Ishikawa (cell line): ENCODE measurements at regions not wholly inside any gene's neighbourhood (a gene's known extent, or its start where the extent isn't known, plus 50 kb on each side); places are given as distances from the start of the nearest gene placed in this dataset.
A peak's percentile ranks its signal among the peaks of the same experiment; 100 is the strongest.

Experiments
- CEBPB ChIP-seq: IDR thresholded peaks from 2 replicates; pipeline ENCODE4 v1.6.1; 2012
- CREB1 ChIP-seq: IDR thresholded peaks from 2 replicates; pipeline ENCODE4 v1.6.1; 2012; ENCODE audit warnings: low read depth
- EGR1 ChIP-seq: IDR thresholded peaks from 2 replicates; pipeline ENCODE4 v1.6.1; 2012
- EP300 ChIP-seq: IDR thresholded peaks from 2 replicates; pipeline ENCODE4 v1.6.1; 2012; ENCODE audit warnings: borderline replicate concordance
- FOXM1 ChIP-seq: IDR thresholded peaks from 2 replicates; pipeline ENCODE4 v1.6.1; 2012; ENCODE audit warnings: low read depth, borderline replicate concordance
- NFIC ChIP-seq: IDR thresholded peaks from 2 replicates; pipeline ENCODE4 v1.6.1; 2012
- RAD21 ChIP-seq: IDR thresholded peaks from 2 replicates; pipeline ENCODE4 v1.6.1; 2012; ENCODE audit warnings: low read depth
- TAF1 ChIP-seq: IDR thresholded peaks from 2 replicates; pipeline ENCODE4 v1.6.1; 2012; ENCODE audit warnings: low read depth, mild to moderate bottlenecking
- TCF12 ChIP-seq: IDR thresholded peaks from 2 replicates; pipeline ENCODE4 v1.6.1; 2012; ENCODE audit warnings: low read depth
- TEAD4 ChIP-seq: IDR thresholded peaks from 2 replicates; pipeline ENCODE4 v1.6.1; 2012
- USF1 ChIP-seq: IDR thresholded peaks from 2 replicates; pipeline ENCODE4 v1.6.1; 2012
- YY1 ChIP-seq: IDR thresholded peaks from 2 replicates; pipeline ENCODE4 v1.6.1; 2012; ENCODE audit warnings: low read depth
- ZBTB7A ChIP-seq: IDR thresholded peaks from 2 replicates; pipeline ENCODE4 v1.6.1; 2012; ENCODE audit warnings: low read depth
- TF ChIP-seq, protein P1 (sequence below): IDR thresholded peaks from 2 replicates; pipeline ENCODE4 v1.6.1; 2012; ENCODE audit warnings: low read depth, mild to moderate bottlenecking
- TF ChIP-seq, protein P2 (sequence below): IDR thresholded peaks from 2 replicates; pipeline ENCODE4 v1.6.1; 2012

GRCh38 chr10:121674885-121675284 lies 76.6 kb upstream of the FGFR2 start:
- no peak for TF ChIP-seq USF1
- TF ChIP-seq, protein P1, sequence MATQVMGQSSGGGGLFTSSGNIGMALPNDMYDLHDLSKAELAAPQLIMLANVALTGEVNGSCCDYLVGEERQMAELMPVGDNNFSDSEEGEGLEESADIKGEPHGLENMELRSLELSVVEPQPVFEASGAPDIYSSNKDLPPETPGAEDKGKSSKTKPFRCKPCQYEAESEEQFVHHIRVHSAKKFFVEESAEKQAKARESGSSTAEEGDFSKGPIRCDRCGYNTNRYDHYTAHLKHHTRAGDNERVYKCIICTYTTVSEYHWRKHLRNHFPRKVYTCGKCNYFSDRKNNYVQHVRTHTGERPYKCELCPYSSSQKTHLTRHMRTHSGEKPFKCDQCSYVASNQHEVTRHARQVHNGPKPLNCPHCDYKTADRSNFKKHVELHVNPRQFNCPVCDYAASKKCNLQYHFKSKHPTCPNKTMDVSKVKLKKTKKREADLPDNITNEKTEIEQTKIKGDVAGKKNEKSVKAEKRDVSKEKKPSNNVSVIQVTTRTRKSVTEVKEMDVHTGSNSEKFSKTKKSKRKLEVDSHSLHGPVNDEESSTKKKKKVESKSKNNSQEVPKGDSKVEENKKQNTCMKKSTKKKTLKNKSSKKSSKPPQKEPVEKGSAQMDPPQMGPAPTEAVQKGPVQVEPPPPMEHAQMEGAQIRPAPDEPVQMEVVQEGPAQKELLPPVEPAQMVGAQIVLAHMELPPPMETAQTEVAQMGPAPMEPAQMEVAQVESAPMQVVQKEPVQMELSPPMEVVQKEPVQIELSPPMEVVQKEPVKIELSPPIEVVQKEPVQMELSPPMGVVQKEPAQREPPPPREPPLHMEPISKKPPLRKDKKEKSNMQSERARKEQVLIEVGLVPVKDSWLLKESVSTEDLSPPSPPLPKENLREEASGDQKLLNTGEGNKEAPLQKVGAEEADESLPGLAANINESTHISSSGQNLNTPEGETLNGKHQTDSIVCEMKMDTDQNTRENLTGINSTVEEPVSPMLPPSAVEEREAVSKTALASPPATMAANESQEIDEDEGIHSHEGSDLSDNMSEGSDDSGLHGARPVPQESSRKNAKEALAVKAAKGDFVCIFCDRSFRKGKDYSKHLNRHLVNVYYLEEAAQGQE, result no peak
- no peak for TF ChIP-seq NFIC

GRCh38 chr10:121672733-121673132 lies 74.5 kb upstream of the FGFR2 start:
- TF ChIP-seq YY1, result no peak
- TF ChIP-seq TCF12, result no peak
- TF ChIP-seq ZBTB7A, result no peak
- no peak for TF ChIP-seq CREB1
- TF ChIP-seq USF1, result no peak
- TF ChIP-seq RAD21, result no peak
- TF ChIP-seq, protein P1, result no peak
- no peak for TF ChIP-seq CEBPB
- TF ChIP-seq NFIC, result no peak
- no peak for TF ChIP-seq EGR1
- no peak for TF ChIP-seq TEAD4
- no peak for TF ChIP-seq FOXM1
- TF ChIP-seq EP300, result no peak
- TF ChIP-seq, protein P2, sequence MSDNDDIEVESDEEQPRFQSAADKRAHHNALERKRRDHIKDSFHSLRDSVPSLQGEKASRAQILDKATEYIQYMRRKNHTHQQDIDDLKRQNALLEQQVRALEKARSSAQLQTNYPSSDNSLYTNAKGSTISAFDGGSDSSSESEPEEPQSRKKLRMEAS, result no peak
- TF ChIP-seq TAF1, result no peak

DNA sequence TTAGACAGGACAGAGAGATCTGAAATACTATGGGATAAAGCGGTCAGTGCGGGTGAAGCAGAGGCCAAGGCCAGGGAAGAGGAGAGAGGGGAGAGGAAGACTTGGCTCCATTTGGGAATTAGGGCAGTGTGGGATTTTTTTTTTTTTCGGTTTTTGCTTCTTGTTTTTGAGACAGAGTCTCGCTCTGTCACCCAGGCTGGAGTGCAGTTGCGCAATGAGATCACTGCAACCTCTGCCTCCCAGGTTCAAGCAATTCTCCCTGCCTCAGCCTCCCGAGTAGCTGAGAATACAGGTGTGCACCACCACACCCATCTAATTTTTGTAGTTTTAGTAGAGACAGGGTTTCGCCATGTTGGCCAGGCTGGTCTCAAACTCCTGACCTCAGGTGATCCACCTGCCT lies 71.6 kb upstream of the FGFR2 start:
- TF ChIP-seq CEBPB, result peak; percentile 89

DNA sequence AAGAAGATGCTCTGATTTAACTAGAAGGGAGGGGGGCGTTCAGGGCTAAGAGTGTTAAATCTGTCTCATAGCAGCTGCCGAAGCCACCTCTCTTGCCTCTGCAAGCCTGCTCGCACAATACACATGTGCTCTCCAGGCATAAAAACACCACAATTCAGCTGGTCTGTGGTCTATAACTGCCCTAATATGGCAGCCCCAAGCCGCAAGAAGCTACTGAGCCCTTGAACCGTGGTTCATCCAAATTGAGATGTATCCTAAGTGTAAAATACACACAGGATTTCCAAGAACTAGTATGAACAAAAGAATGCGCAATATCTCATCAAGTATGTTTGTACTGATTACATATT lies 70.8 kb upstream of the FGFR2 start:
- TF ChIP-seq EGR1 (no peak), TCF12 (no peak), CEBPB (no peak), TEAD4 (no peak)
- TF ChIP-seq, protein P1, result no peak

GRCh38 chr10:121668314-121669027 lies 70.2 kb upstream of the FGFR2 start:
- TF ChIP-seq FOXM1, result 0 out of 2 replicates have a peak, but pooled peaks have one; percentile 26
- no peak for TF ChIP-seq CREB1
- 0 out of 2 replicates have a peak, but pooled peaks have one; percentile 0 for TF ChIP-seq RAD21
- TF ChIP-seq TCF12, result peak; percentile 16; the same call in 1 of the 2 replicates
- TF ChIP-seq ZBTB7A, result 0 out of 2 replicates have a peak, but pooled peaks have one; percentile 38
- TF ChIP-seq NFIC, result peak; percentile 91
- peak; percentile 57 for TF ChIP-seq USF1
- peak; percentile 28; the same call in 1 of the 2 replicates for TF ChIP-seq EP300
- no peak for TF ChIP-seq CEBPB
- no peak for TF ChIP-seq EGR1
- no peak for TF ChIP-seq TAF1
- TF ChIP-seq TEAD4, result no peak; the same call in 1 of the 2 replicates
- TF ChIP-seq, protein P2, result peak; percentile 55
- no peak for TF ChIP-seq YY1
